ENCODE measurements at regions not wholly inside any gene's neighbourhood (a gene's known extent, or its start where the extent isn't known, plus 50 kb on each side); places are given as distances from the start of the nearest gene placed in this dataset.

GRCh38 chr12:107306141-107306659 is 212.9 kb upstream of the CRY1 start:
- Histone ChIP-seq H3K4me2 (ENCODE audit: low read length) (no peak overlapping the region), H3K27ac (ENCODE audit: low read depth, low read length, poor library complexity, severe bottlenecking) (no peak overlapping the region), H3K9me2 (ENCODE audit: insufficient read depth, low read length) (no peaks in the 10 kb centered on the region), H3K4me1 (ENCODE audit: insufficient read depth, low read length, poor library complexity, severe bottlenecking) (no peaks in the 10 kb centered on the region), H3K4me3 (ENCODE audit: low read depth, low read length, poor library complexity, severe bottlenecking) (no peak overlapping the region), H3K36me3 (ENCODE audit: insufficient read depth, low read length) (no peaks in the 10 kb centered on the region), H3K79me2 (ENCODE audit: insufficient read depth, low read depth, low read length) (no peaks in the 10 kb centered on the region), H3K9me3 (ENCODE audit: low read length) (no peaks in the 10 kb centered on the region), H2AFZ (ENCODE audit: low read length) (no peak overlapping the region), H4K20me1 (ENCODE audit: insufficient read depth, low read length) (no peaks in the 10 kb centered on the region)
- CTCF ChIA-PET (ENCODE audit: unreplicated experiment) = no interaction called here
- no peak for TF ChIP-seq EZH2phosphoT487 (IDR thresholded peaks at IDR 0.05; ENCODE audit: borderline replicate concordance, low read depth, low read length)
- TF ChIP-seq CTCF (conservative IDR thresholded peaks at IDR 0.05; ENCODE audit: low read length) = no peak
- POLR2A ChIA-PET = interaction anchor here (0.5 to 0.8 kb wide), 2 partner anchors 17 to 762 kb away, joined by 3 to 5 read pairs; no protein-coding TSS in a partner anchor
- intact Hi-C loops (cut with micrococcal nuclease; ENCODE audit: unreplicated experiment) = no loop called here
- DNase-seq (ENCODE audit: low spot score) = no peak
- no TSS peak for BruUV-seq (replicated peaks)

DNA sequence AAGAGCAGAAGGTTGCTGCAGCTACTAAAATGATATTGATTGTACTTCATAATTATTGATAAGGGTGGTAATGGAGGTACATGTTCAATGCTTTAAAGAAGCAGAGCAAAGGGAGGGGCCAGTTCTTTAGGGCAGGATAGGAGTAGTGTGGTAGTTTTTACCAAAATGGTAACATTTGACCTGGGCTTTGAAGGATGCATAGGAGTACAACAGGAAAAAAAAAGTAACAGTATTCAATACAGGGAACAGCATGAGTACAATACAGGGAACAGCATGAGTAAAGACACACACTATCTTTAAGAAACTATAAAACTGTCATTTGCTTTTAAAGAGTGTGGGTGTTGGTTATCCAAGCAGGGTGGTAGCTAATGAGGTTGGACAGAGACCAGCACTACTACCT is 215.0 kb upstream of the CRY1 start:
- no peaks in the 10 kb centered on the region for H3K9me2 ChIP-seq (ENCODE audit: insufficient read depth, low read length)
- H3K4me1 ChIP-seq (ENCODE audit: insufficient read depth, low read length, poor library complexity, severe bottlenecking) = no peaks in the 10 kb centered on the region
- H3K4me2 ChIP-seq (ENCODE audit: low read length) = no peak overlapping the region
- no peak overlapping the region for H3K27ac ChIP-seq (ENCODE audit: low read depth, low read length, poor library complexity, severe bottlenecking)
- BruUV-seq (replicated peaks) = no TSS peak
- no peak for DNase-seq (ENCODE audit: low spot score)
- no peaks in the 10 kb centered on the region for H3K9me3 ChIP-seq (ENCODE audit: low read length)
- no peak overlapping the region for H2AFZ ChIP-seq (ENCODE audit: low read length)
- no peaks in the 10 kb centered on the region for H3K79me2 ChIP-seq (ENCODE audit: insufficient read depth, low read depth, low read length)
- no peaks in the 10 kb centered on the region for H3K36me3 ChIP-seq (ENCODE audit: insufficient read depth, low read length)
- no peak overlapping the region for H3K4me3 ChIP-seq (ENCODE audit: low read depth, low read length, poor library complexity, severe bottlenecking)
- no peaks in the 10 kb centered on the region for H4K20me1 ChIP-seq (ENCODE audit: insufficient read depth, low read length)
- ChIA-PET CTCF (ENCODE audit: unreplicated experiment) (no interaction called here), POLR2A (no interaction called here)
- intact Hi-C loops (cut with micrococcal nuclease; ENCODE audit: unreplicated experiment) = no loop called here
- TF ChIP-seq EZH2phosphoT487 (IDR thresholded peaks at IDR 0.05; ENCODE audit: borderline replicate concordance, low read depth, low read length) = no peak

DNA sequence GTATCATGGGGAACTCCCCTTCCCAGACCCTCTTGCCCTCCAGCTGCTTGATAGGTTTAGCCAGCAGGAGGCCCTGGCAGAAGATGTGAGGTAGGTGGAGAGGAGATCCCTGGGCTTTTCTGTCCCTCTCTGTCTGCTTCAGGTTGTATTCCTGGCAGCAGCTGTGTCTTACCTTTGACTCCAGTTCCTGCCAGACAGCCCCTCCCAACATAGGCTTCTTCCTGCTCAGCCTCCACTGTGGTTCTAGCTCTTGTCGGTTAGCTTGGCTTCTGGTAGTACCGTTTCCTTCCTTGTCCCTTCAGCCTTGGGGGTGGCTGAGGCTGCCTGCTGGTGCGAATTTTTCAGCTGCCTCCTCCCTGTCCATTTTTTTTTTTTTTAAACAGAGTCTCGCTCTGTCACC is 215.7 kb upstream of the CRY1 start:
- Histone ChIP-seq H3K36me3 (ENCODE audit: insufficient read depth, low read length) (no peaks in the 10 kb centered on the region), H3K9me2 (ENCODE audit: insufficient read depth, low read length) (no peaks in the 10 kb centered on the region), H3K79me2 (ENCODE audit: insufficient read depth, low read depth, low read length) (no peaks in the 10 kb centered on the region), H3K4me3 (ENCODE audit: low read depth, low read length, poor library complexity, severe bottlenecking) (no peak overlapping the region), H3K4me1 (ENCODE audit: insufficient read depth, low read length, poor library complexity, severe bottlenecking) (no peaks in the 10 kb centered on the region), H2AFZ (ENCODE audit: low read length) (no peak overlapping the region), H3K9me3 (ENCODE audit: low read length) (no peaks in the 10 kb centered on the region), H3K27ac (ENCODE audit: low read depth, low read length, poor library complexity, severe bottlenecking) (no peak overlapping the region), H4K20me1 (ENCODE audit: insufficient read depth, low read length) (no peaks in the 10 kb centered on the region), H3K4me2 (ENCODE audit: low read length) (no peak overlapping the region)
- intact Hi-C loops (cut with micrococcal nuclease; ENCODE audit: unreplicated experiment) = no loop called here
- TF ChIP-seq EZH2phosphoT487 (IDR thresholded peaks at IDR 0.05; ENCODE audit: borderline replicate concordance, low read depth, low read length) = no peak
- no peak for TF ChIP-seq CTCF (conservative IDR thresholded peaks at IDR 0.05; ENCODE audit: low read length)
- DNase-seq (ENCODE audit: low spot score) = no peak
- POLR2A ChIA-PET = no interaction called here
- CTCF ChIA-PET (ENCODE audit: unreplicated experiment) = no interaction called here
- no TSS peak for BruUV-seq (replicated peaks)
